A549 (cell line): ENCODE measurements at regions not wholly inside any gene's neighbourhood (a gene's known extent, or its start where the extent isn't known, plus 50 kb on each side); places are given as distances from the start of the nearest gene placed in this dataset.
"Not testable (repeated sequence)": the region's sequence is repeated elsewhere in the genome, so short reads cannot be mapped to it uniquely, and the experiment has no call there.

Experiments used
- ATAC-seq, 2 experiments: fragments of 200-7000 bp in 1 of 2; fragments of >200 bp in 1 of 2; cut with Nextera tagmentation in 1 of 2; cut with Tn5 transposase in 1 of 2; 3 replicates each; pipeline versions ENCODE4 v1.8.0 to v1.9.1; 2018 to 2020; ENCODE audit warnings: mild to moderate bottlenecking in 1 of 2, moderate library complexity in 1 of 2
- CTCF ChIA-PET: fragments of 300-600 bp; sonication (Branson Sonifier 250); formaldehyde crosslinking; extraction: SDS; loops from one replicate; lab custom pipeline; 2021; ENCODE audit warnings: antibody characterized with exemption, inconsistent platforms; lab: Yijun Ruan, JAX
- POLR2A ChIA-PET: fragments of 350-600 bp; formaldehyde crosslinking; extraction: SDS; loops from one replicate; lab custom pipeline; 2021; ENCODE audit warnings: antibody characterized with exemption, inconsistent platforms; lab: Yijun Ruan, JAX
- DNase-seq, 2 experiments: peaks; one replicate each; pipeline versions ENCODE4 v3.0.0 to v3.0.0-alpha.2; 2011 to 2016; ENCODE audit warnings: low read depth in 1 of 2, low spot score in 1 of 2
- FAIRE-seq: peaks from 2 replicates; lab custom pipeline; 2011; peaks lifted over from hg19 to GRCh38; lab: Jason Lieb, UNC
- H3K27ac ChIP-seq, 2 experiments: fragments of >200 bp; sonication (Bioruptor Twin); formaldehyde crosslinking; 3 replicates each; pipeline ENCODE4 v1.5.1; 2016 to 2017
- H3K4me1 ChIP-seq: fragments of >200 bp; sonication (Bioruptor Twin); formaldehyde crosslinking; 3 replicates; pipeline ENCODE4 v1.6.1; 2016
- H3K4me2 ChIP-seq: fragments of >200 bp; sonication (Bioruptor Twin); formaldehyde crosslinking; 3 replicates; pipeline ENCODE4 v1.6.1; 2016
- H3K4me3 ChIP-seq: fragments of >200 bp; sonication (Bioruptor Twin); formaldehyde crosslinking; 3 replicates; pipeline ENCODE4 v1.5.1; 2016
- H3K9me3 ChIP-seq: fragments of >200 bp; sonication (Bioruptor Twin); formaldehyde crosslinking; 3 replicates; pipeline ENCODE4 v1.6.1; 2016
- BHLHE40 ChIP-seq: IDR thresholded peaks from 2 replicates; pipeline ENCODE4 v1.6.1; 2012; ENCODE audit warnings: low read depth, low read length, inconsistent platforms
- CBX2 ChIP-seq: fragments of 200-600 bp; sonication (generic); IDR thresholded peaks from 2 replicates; pipeline ENCODE4 v1.6.1; 2016; ENCODE audit warnings: low read depth, mild to moderate bottlenecking, borderline replicate concordance
- CEBPB ChIP-seq, 2 experiments: fragments of >200 bp in 1 of 2; sonication (Bioruptor Twin) in 1 of 2; formaldehyde crosslinking in 1 of 2; IDR thresholded peaks; 2 replicates each; pipeline ENCODE4 v1.6.1; 2012 to 2016
- CHD2 ChIP-seq: fragments of 150-350 bp; IDR thresholded peaks from 2 replicates; pipeline ENCODE4 v1.6.1; 2014; ENCODE audit warnings: low read length; ENCODE audit not compliant: partially characterized antibody
- CHD4 ChIP-seq: fragments of 200-600 bp; sonication (generic); IDR thresholded peaks from 2 replicates; pipeline ENCODE4 v1.6.1; 2016; ENCODE audit warnings: antibody characterized with exemption, mild to moderate bottlenecking, borderline replicate concordance
- EP300 ChIP-seq, 2 experiments: fragments of >200 bp; sonication (Bioruptor Twin); formaldehyde crosslinking; IDR thresholded peaks; 2 replicates in 1 of 2; 3 replicates in 1 of 2; pipeline ENCODE4 v1.6.1; 2016 to 2017
- FOSB ChIP-seq: fragments of 250-450 bp; sonication (Bioruptor Pico); IDR thresholded peaks from 2 replicates; pipeline ENCODE4 v1.5.0; 2020; ENCODE audit warnings: mild to moderate bottlenecking, moderate library complexity
- FOSL2 ChIP-seq, 2 experiments: fragments of 450-650 bp in 1 of 2; fragments of >200 bp in 1 of 2; sonication (Bioruptor Twin) in 1 of 2; formaldehyde crosslinking; IDR thresholded peaks; 2 replicates each; pipeline versions ENCODE4 v1.5.0 to v1.6.1; 2016 to 2020; ENCODE audit warnings: mild to moderate bottlenecking in 1 of 2, moderate library complexity in 1 of 2
- FOXS1 ChIP-seq: fragments of 250-450 bp; sonication (Bioruptor Pico); IDR thresholded peaks from 2 replicates; pipeline ENCODE4 v1.5.0; 2020; ENCODE audit warnings: mild to moderate bottlenecking, moderate library complexity
- GATA3 ChIP-seq: IDR thresholded peaks from 2 replicates; pipeline ENCODE4 v1.6.1; 2012; ENCODE audit warnings: borderline replicate concordance
- HDAC2 ChIP-seq: fragments of 200-600 bp; sonication (generic); IDR thresholded peaks from 2 replicates; pipeline ENCODE4 v1.6.1; 2016
- HEYL ChIP-seq: fragments of 250-450 bp; sonication (Bioruptor Pico); IDR thresholded peaks from 2 replicates; pipeline ENCODE4 v1.8.0; 2021; ENCODE audit warnings: mild to moderate bottlenecking, moderate library complexity
- HOXB5 ChIP-seq: fragments of 250-450 bp; sonication (Bioruptor Pico); IDR thresholded peaks from 2 replicates; pipeline ENCODE4 v1.5.0; 2020; ENCODE audit warnings: mild to moderate bottlenecking, moderate library complexity
- KDM1A ChIP-seq: fragments of 200-600 bp; sonication (generic); IDR thresholded peaks from 2 replicates; pipeline ENCODE4 v1.6.1; 2016; ENCODE audit warnings: low read depth, mild to moderate bottlenecking
- MAFK ChIP-seq: fragments of 450-650 bp; IDR thresholded peaks from 2 replicates; pipeline ENCODE4 v1.6.1; 2014; ENCODE audit not compliant: partially characterized antibody
- RCOR1 ChIP-seq: fragments of 150-350 bp; IDR thresholded peaks from 2 replicates; pipeline ENCODE4 v1.6.1; 2014; ENCODE audit warnings: antibody characterized with exemption, low read length, low read depth
- RFX5 ChIP-seq: fragments of 450-650 bp; IDR thresholded peaks from 2 replicates; pipeline ENCODE4 v1.7.1; 2014; ENCODE audit warnings: antibody characterized with exemption, mild to moderate bottlenecking, moderate library complexity
- TFCP2L1 ChIP-seq: fragments of 250-450 bp; sonication (Bioruptor Pico); IDR thresholded peaks from 2 replicates; pipeline ENCODE4 v1.5.0; 2021; ENCODE audit warnings: mild to moderate bottlenecking
- ZC3H11A ChIP-seq: fragments of 450-650 bp; IDR thresholded peaks from 2 replicates; pipeline ENCODE4 v1.6.1; 2014; ENCODE audit warnings: antibody characterized with exemption, mild to moderate bottlenecking
- ZFP36 ChIP-seq: fragments of 450-650 bp; IDR thresholded peaks from 2 replicates; pipeline ENCODE4 v1.6.1; 2014; ENCODE audit warnings: borderline replicate concordance; ENCODE audit not compliant: partially characterized antibody
- ZSCAN20 ChIP-seq: fragments of 250-450 bp; sonication (Bioruptor Pico); IDR thresholded peaks from 2 replicates; pipeline ENCODE4 v1.8.0; 2022; ENCODE audit warnings: mild to moderate bottlenecking, moderate library complexity
- WGBS: methylation state at CpG from one replicate; pipeline ENCODE4 v1.1.6; 2017; ENCODE audit errors: missing lambda C conversion rate; 5-methylcytosine and 5-hydroxymethylcytosine counted together
- TF ChIP-seq, protein P1 (sequence below): fragments of 150-350 bp; IDR thresholded peaks from 2 replicates; pipeline ENCODE4 v1.6.1; 2014; ENCODE audit warnings: low read depth, mild to moderate bottlenecking, low read length
- TF ChIP-seq, protein P2 (sequence below): fragments of 200-600 bp; sonication (generic); IDR thresholded peaks from 2 replicates; pipeline ENCODE4 v1.6.1; 2016; ENCODE audit warnings: antibody characterized with exemption, mild to moderate bottlenecking, moderate library complexity
- TF ChIP-seq, protein P3 (sequence below): IDR thresholded peaks from 2 replicates; pipeline ENCODE4 v1.6.1; 2012

DNA sequence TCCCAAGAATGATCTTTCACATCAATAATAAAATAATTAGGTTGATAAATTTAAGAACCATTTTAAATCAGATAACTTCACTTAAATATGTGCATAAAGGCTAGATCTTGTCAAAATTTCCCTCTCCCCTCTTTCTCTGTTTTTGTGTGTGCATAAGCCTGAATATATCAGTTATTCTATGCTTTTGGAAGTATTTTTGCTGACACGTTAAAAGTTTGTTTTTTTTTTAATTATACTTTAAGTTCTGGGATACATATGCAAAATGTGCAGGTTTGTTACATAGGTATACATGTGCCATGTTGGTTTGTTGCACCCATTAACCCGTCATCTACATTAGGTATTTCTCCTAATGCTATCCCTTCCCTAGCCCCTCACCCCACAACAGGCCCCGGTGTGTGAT, 391.2 kb downstream of the UTRN start:
- 80% methylated on average over 3 of the region's 3 CpGs for WGBS
- ATAC-seq, H3K4me3 ChIP-seq, H3K9me3 ChIP-seq, POLR2A ChIA-PET, H3K27ac ChIP-seq, DNase-seq, H3K4me2 ChIP-seq, CTCF ChIA-PET, FAIRE-seq, H3K4me1 ChIP-seq: not testable (repeated sequence)
- TF ChIP-seq MAFK, result peak; percentile 74

DNA sequence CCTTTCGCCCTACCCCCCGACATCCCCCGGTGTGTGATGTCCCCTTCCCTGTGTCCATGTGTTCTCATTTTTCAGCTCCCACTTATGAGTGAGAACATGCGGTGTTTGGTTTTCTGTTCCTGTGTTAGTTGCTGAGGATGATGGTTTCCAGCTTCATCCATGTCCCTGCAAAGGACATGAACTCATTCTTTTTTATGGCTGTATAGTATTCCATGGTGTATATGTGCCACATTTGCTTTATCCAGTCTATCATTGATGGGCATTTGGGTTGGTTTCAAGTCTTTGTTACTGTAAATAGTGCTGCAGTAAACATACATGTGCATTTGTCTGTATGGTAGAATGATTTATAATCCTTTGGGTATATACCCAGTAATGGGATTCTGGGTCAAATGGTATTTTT, 392.1 kb downstream of the UTRN start:
- CTCF ChIA-PET, POLR2A ChIA-PET, DNase-seq, H3K4me2 ChIP-seq, ATAC-seq, H3K27ac ChIP-seq, FAIRE-seq, H3K9me3 ChIP-seq, H3K4me1 ChIP-seq, H3K4me3 ChIP-seq: not testable (repeated sequence)
- WGBS, result 92% methylated on average over 4 of the region's 4 CpGs

DNA sequence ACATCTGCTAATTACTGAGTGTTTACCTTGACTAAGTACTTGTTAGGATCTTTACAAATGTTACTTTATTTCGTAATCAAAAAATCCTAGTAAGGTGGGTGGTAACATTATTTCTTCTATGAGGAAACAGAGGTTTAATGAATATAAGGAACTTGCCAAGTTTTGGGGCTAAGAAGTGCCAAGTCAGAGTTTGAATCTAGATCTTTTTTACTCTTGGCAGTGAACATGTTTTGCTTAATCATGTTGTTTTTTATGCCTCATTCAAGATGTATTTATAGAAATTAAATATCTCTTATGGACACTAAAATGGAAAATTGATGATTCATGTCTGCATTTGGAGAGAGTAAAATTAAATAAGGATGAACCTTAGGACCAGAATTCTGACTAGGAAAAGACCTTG, 393.7 kb downstream of the UTRN start:
- 90% methylated on average over 1 of the region's 1 CpG for WGBS
- ChIA-PET POLR2A (no interaction called here), CTCF (no interaction called here)
- ATAC-seq, result no peak
- Histone ChIP-seq H3K4me3 (no peak overlapping the region), H3K9me3 (0 out of 3 replicates have a peak, but pooled peaks cover 4% of the 10 kb centered on the region), H3K4me1 (0 out of 3 replicates have a peak, but pooled peaks cover 6% of the 10 kb centered on the region), H3K4me2 (no peak overlapping the region), H3K27ac (no peak overlapping the region)
- TF ChIP-seq, protein P1, sequence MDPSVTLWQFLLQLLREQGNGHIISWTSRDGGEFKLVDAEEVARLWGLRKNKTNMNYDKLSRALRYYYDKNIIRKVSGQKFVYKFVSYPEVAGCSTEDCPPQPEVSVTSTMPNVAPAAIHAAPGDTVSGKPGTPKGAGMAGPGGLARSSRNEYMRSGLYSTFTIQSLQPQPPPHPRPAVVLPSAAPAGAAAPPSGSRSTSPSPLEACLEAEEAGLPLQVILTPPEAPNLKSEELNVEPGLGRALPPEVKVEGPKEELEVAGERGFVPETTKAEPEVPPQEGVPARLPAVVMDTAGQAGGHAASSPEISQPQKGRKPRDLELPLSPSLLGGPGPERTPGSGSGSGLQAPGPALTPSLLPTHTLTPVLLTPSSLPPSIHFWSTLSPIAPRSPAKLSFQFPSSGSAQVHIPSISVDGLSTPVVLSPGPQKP, result no peak
- TF ChIP-seq ZSCAN20 (CRISPR knock-in tag), result no peak
- no peak for TF ChIP-seq CEBPB (IDR thresholded peaks at IDR 0.05)
- no peak for TF ChIP-seq BHLHE40
- TF ChIP-seq TFCP2L1 (CRISPR knock-in tag), result no peak
- TF ChIP-seq, protein P2, sequence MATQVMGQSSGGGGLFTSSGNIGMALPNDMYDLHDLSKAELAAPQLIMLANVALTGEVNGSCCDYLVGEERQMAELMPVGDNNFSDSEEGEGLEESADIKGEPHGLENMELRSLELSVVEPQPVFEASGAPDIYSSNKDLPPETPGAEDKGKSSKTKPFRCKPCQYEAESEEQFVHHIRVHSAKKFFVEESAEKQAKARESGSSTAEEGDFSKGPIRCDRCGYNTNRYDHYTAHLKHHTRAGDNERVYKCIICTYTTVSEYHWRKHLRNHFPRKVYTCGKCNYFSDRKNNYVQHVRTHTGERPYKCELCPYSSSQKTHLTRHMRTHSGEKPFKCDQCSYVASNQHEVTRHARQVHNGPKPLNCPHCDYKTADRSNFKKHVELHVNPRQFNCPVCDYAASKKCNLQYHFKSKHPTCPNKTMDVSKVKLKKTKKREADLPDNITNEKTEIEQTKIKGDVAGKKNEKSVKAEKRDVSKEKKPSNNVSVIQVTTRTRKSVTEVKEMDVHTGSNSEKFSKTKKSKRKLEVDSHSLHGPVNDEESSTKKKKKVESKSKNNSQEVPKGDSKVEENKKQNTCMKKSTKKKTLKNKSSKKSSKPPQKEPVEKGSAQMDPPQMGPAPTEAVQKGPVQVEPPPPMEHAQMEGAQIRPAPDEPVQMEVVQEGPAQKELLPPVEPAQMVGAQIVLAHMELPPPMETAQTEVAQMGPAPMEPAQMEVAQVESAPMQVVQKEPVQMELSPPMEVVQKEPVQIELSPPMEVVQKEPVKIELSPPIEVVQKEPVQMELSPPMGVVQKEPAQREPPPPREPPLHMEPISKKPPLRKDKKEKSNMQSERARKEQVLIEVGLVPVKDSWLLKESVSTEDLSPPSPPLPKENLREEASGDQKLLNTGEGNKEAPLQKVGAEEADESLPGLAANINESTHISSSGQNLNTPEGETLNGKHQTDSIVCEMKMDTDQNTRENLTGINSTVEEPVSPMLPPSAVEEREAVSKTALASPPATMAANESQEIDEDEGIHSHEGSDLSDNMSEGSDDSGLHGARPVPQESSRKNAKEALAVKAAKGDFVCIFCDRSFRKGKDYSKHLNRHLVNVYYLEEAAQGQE, result no peak
- no peak for TF ChIP-seq EP300 (IDR thresholded peaks at IDR 0.05)
- TF ChIP-seq RFX5, result no peak
- no peak for TF ChIP-seq CHD2
- no peak for TF ChIP-seq FOSL2 (IDR thresholded peaks at IDR 0.05)
- no peak for TF ChIP-seq FOSL2 (CRISPR knock-in tag; IDR thresholded peaks at IDR 0.05)
- TF ChIP-seq, protein P3, sequence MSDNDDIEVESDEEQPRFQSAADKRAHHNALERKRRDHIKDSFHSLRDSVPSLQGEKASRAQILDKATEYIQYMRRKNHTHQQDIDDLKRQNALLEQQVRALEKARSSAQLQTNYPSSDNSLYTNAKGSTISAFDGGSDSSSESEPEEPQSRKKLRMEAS, result no peak
- FAIRE-seq, result no peak
- DNase-seq, result no peak

DNA sequence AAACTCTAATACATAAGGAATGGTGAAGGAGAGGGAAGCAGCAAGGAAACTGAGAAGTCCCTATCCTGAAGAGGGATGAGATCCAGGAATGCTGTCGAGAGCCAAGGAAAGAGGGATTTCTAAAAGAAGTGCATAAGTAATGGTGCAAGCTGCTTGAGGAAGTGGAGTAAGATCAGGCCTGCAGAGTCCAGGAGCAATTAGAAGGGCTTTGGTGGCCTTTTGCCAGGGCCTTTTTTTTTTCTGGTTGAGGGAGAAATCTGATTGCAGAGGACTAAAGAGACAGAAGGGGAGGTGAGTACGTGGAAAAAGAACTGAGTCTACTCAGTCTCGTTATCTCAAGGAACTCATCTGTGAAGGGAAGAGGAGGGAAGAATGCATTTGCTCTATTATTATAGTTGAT, 396.2 kb downstream of the UTRN start:
- ATAC-seq, result no peak

More for the DNA sequence above, 396.2 kb downstream of the UTRN start:
- WGBS, result 97% methylated on average over 3 of the region's 3 CpGs
- Histone ChIP-seq H3K4me3 (no peak overlapping the region), H3K27ac (no peak overlapping the region)
- DNase-seq, result no peak
- TF ChIP-seq FOXS1 (CRISPR knock-in tag) (no peak), CBX2 (no peak), ZSCAN20 (CRISPR knock-in tag) (no peak), RCOR1 (no peak), CHD4 (no peak), HEYL (CRISPR knock-in tag) (no peak), HOXB5 (CRISPR knock-in tag) (no peak), KDM1A (no peak), ZFP36 (no peak), BHLHE40 (no peak), HDAC2 (no peak), FOSB (CRISPR knock-in tag) (no peak), ZC3H11A (no peak), EP300 (IDR thresholded peaks at IDR 0.05) (no peak), CHD2 (no peak), GATA3 (no peak)
- TF ChIP-seq, all 56 proteins: peak for 0
- POLR2A ChIA-PET, result no interaction called here
- FAIRE-seq, result no peak
- no peaks in the 10 kb centered on the region for H3K9me3 ChIP-seq
- H3K4me2 ChIP-seq, result no peak overlapping the region
- CTCF ChIA-PET, result no interaction called here
- 0 out of 3 replicates have a peak, but pooled peaks cover 6% of the 10 kb centered on the region for H3K4me1 ChIP-seq
